Ectodermal cell (in vitro differentiated cells): ENCODE measurements at regions not wholly inside any gene's neighbourhood (a gene's known extent, or its start where the extent isn't known, plus 50 kb on each side); places are given as distances from the start of the nearest gene placed in this dataset.
"Not testable (repeated sequence)": the region's sequence is repeated elsewhere in the genome, so short reads cannot be mapped to it uniquely, and the experiment has no call there.

ENCODE experiments used
- H3K27ac ChIP-seq: 2 replicates; pipeline ENCODE4 v1.7.0; 2013; ENCODE audit warnings: mild to moderate bottlenecking, low read depth, low read length; ENCODE audit not compliant: insufficient read depth, poor library complexity, severe bottlenecking
- H3K27me3 ChIP-seq: 2 replicates; pipeline ENCODE4 v1.7.0; 2013; ENCODE audit warnings: mild to moderate bottlenecking, low read length; ENCODE audit not compliant: insufficient read depth, control insufficient read depth, poor library complexity, severe bottlenecking
- H3K36me3 ChIP-seq: one replicate; pipeline ENCODE4 v1.7.0; 2013; ENCODE audit warnings: low read length; ENCODE audit not compliant: control insufficient read depth, insufficient read depth
- H3K4me1 ChIP-seq: one replicate; pipeline ENCODE4 v1.7.0; 2013; ENCODE audit warnings: low read length; ENCODE audit not compliant: control insufficient read depth, insufficient read depth
- H3K4me3 ChIP-seq: 2 replicates; pipeline ENCODE4 v1.7.0; 2013; ENCODE audit warnings: low read depth, low read length, control low read depth; ENCODE audit not compliant: insufficient read depth
- H3K9me3 ChIP-seq: 2 replicates; pipeline ENCODE4 v1.7.0; 2013; ENCODE audit warnings: mild to moderate bottlenecking, low read length, moderate library complexity; ENCODE audit not compliant: control insufficient read depth
- WGBS, 2 experiments: methylation state at CpG; one replicate each; pipeline ENCODE4 v1.1.7; 2013; ENCODE audit warnings: missing lambda C conversion rate in 2 of 2; 5-methylcytosine and 5-hydroxymethylcytosine counted together

DNA sequence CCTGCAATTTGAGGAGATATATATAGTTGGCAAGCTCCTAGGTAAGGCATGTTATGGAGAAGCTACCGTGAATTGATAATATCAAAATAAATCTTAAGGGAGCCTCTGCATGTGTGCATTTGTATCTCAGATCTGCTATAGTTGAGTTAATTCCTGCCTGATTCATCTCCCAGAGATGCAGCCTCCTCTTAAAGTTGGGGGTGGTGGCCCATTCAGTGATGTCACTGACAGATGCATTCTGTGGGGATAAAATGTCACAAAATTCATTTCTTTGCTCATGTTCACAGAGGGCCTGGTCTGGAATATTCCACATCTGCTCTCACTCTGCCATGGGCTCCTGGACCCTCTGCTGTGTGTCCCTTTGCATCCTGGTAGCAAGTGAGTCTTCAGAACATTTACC lies 185.8 kb upstream of the PRSS1 start:
- no peak overlapping the region for H3K27ac ChIP-seq
- 92 to 100% methylated on average over 1 of the region's 1 CpG for WGBS, 2 experiments

DNA sequence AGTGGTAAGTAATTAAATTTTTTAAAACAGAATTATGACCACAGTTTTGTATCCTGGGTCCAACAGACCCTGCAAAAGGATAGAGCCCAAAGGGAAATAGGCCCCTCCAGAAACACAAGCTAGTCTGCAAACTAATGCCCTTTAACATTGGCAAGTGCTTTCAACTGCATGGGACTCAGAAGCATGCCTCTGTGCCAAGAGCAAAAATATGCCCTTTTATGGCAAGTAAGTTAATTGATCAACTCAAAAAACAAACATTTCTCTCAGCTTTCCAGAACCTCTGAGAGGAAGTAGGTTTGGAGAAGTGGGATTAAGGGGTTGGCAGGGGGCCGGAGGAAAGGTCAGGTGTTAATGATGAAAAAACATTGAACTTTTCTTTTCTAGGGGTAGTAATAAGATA lies 186.6 kb upstream of the PRSS1 start:
- Histone ChIP-seq H3K27ac (no peak overlapping the region), H3K4me1 (no peaks in the 10 kb centered on the region), H3K36me3 (no peaks in the 10 kb centered on the region), H3K27me3 (no peaks in the 10 kb centered on the region), H3K9me3 (no peaks in the 10 kb centered on the region), H3K4me3 (no peak overlapping the region)
- 71 to 88% methylated on average over 1 of the region's 1 CpG for WGBS, 2 experiments

More for the DNA sequence above, 185.8 kb upstream of the PRSS1 start:
- no peak overlapping the region for H3K4me3 ChIP-seq
- no peaks in the 10 kb centered on the region for H3K4me1 ChIP-seq
- no peaks in the 10 kb centered on the region for H3K27me3 ChIP-seq
- no peaks in the 10 kb centered on the region for H3K36me3 ChIP-seq
- no peaks in the 10 kb centered on the region for H3K9me3 ChIP-seq

DNA sequence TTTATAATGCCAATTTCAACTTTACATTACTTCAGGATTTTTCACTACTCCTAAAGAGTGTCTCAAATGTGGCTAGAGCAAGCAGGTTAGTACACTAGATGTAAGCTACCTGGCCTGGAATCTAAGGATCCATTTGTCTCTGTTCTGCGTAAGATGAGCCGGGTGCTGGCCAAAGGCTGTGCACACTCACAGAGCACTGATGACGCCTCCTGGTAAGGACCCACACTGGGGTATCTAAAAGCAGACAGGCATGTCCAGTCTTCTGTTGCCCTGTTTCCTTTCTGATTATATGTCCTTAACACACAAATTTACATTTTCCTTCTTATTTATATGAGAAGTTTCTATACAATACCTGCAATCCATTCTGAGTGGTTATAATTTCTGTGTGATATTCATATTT lies 187.9 kb upstream of the PRSS1 start:
- WGBS, 2 experiments = 93% methylated on average over 3 of the region's 3 CpGs
- not testable (repeated sequence) for H3K4me1 ChIP-seq, H3K27me3 ChIP-seq, H3K27ac ChIP-seq, H3K4me3 ChIP-seq, H3K36me3 ChIP-seq, H3K9me3 ChIP-seq

DNA sequence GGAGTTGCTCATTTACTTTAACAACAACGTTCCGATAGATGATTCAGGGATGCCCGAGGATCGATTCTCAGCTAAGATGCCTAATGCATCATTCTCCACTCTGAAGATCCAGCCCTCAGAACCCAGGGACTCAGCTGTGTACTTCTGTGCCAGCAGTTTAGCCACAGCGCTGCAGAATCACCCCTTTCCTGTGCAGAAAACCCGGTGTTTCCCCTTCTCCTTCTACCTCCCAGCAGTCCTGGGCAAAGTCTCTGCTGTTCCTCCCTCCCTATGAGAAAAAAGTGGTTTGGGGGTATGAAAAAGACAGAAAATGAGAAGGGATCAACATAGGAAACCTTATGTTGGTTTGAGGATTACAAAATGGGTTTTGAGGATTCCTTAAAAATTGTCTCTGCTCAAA lies 188.5 kb upstream of the PRSS1 start:
- not testable (repeated sequence) for H3K4me1 ChIP-seq, H3K4me3 ChIP-seq, H3K27me3 ChIP-seq, H3K27ac ChIP-seq, H3K9me3 ChIP-seq, H3K36me3 ChIP-seq
- WGBS, 2 experiments = 100% methylated on average over 2 of the region's 6 CpGs

DNA sequence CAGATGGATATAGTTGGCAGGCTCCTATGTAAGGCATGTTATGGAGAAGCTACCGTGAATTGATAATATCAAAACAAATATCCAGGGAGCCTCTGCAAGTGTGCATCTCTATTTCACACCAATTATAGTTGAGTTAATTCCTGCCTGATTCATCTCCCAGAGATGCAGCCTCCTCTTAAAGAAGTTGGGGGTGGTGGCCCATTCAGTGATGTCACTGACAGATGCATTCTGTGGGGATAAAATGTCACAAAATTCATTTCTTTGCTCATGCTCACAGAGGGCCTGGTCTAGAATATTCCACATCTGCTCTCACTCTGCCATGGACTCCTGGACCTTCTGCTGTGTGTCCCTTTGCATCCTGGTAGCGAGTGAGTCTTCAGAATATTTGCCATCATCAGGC lies 189.1 kb upstream of the PRSS1 start:
- Histone ChIP-seq H3K4me3 (no peak overlapping the region), H3K4me1 (no peaks in the 10 kb centered on the region), H3K9me3 (no peaks in the 10 kb centered on the region), H3K27ac (no peak overlapping the region), H3K36me3 (no peaks in the 10 kb centered on the region), H3K27me3 (no peaks in the 10 kb centered on the region)
- WGBS, 2 experiments = 95 to 100% methylated on average over 1 to 2 of the region's 2 CpGs

DNA sequence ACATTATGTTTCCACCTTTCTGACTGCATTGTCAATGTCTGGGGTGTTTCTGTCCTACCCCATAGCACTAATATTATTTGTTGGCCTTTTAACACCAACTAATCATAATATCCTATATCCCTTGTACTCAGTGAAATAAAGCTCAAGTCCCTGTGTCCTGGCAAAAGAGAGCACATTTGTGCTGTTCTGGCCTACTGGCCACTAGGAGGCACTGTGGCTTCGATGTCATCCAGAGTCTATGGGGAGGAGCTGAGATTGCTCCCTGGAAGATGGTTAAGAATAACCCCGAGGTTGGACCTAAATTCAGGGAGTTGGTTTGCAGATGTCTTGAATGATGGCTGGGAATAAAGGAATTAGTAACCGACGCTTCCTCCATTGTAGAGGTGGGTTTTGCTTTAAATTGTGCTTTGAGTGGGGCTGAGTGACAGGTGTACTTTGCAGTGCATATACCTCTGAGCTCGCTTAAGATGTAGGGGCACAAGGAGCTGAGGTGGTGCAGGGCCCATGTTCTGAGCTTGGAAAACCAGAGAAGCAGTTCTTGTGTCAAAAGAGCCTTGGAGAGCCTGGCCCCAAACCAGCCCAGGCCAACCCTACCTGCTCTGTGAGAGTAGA lies 191.2 kb upstream of the PRSS1 start:
- Histone ChIP-seq H3K4me3 (no peak overlapping the region), H3K9me3 (no peaks in the 10 kb centered on the region), H3K36me3 (no peaks in the 10 kb centered on the region), H3K27me3 (no peaks in the 10 kb centered on the region), H3K4me1 (no peaks in the 10 kb centered on the region), H3K27ac (no peak overlapping the region)
- WGBS, 2 experiments = 60 to 64% methylated on average over 5 of the region's 5 CpGs

DNA sequence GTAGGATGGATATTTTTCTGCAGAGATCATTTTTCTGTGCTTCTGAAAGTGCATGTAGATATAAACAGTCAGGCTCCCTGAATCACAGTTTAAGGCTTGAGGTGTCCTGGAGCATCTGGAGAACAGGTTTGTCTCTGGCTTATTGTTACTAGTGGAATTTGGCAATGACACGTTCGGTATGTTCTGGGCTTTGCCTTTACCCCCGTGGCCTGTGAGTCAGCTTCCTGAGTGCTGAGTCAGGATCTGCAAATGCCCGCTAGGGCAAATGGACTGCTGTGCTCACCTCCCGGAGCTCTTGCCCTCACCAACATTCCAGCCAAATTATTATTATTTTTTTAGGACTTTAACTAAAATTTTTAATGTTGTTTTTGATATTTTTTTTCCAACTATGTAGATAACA lies 192.5 kb upstream of the PRSS1 start:
- WGBS, 2 experiments = 32 to 46% methylated on average over 4 to 5 of the region's 5 CpGs
- Histone ChIP-seq H3K27me3 (no peaks in the 10 kb centered on the region), H3K36me3 (no peaks in the 10 kb centered on the region), H3K4me1 (no peaks in the 10 kb centered on the region), H3K27ac (no peak overlapping the region), H3K9me3 (no peaks in the 10 kb centered on the region), H3K4me3 (no peak overlapping the region)

DNA sequence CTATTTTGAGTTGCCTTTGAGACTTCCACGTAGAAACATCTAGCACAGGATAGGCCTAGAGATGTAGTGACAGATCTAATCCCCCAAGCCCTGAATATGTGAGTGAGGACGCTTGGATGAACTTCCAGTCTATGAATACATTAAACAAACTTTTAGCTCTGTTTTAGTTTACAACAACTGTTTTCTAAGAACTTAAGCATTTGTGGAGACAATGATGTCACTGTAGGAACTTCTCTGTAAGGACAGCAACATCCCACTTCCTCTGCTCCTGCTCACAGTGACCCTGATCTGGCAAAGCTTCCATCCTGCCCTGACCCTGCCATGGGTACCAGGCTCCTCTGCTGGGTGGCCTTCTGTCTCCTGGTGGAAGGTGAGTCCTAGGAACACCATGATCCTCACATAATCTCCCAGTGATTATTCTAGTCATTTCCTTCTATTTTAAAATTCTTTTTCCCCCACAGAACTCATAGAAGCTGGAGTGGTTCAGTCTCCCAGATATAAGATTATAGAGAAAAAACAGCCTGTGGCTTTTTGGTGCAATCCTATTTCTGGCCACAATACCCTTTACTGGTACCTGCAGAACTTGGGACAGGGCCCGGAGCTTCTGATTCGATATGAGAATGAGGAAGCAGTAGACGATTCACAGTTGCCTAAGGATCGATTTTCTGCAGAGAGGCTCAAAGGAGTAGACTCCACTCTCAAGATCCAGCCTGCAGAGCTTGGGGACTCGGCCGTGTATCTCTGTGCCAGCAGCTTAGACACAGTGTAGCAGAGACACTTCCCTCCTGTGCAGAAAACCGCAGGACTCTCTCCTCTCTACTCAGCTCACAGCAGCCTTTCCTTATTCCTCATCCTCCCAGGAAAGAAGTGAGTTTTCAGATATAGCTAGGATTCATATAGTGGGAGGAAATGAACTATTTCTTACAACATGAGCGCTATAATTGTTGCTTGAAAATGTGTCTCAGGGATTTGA lies 194.4 kb upstream of the PRSS1 start:
- H3K4me1 ChIP-seq = no peaks in the 10 kb centered on the region
- 83 to 92% methylated on average over 10 of the region's 10 CpGs for WGBS, 2 experiments
- no peak overlapping the region for H3K27ac ChIP-seq
- H3K4me3 ChIP-seq = no peak overlapping the region
- H3K36me3 ChIP-seq = no peaks in the 10 kb centered on the region
- H3K9me3 ChIP-seq = no peaks in the 10 kb centered on the region
- H3K27me3 ChIP-seq = no peaks in the 10 kb centered on the region

DNA sequence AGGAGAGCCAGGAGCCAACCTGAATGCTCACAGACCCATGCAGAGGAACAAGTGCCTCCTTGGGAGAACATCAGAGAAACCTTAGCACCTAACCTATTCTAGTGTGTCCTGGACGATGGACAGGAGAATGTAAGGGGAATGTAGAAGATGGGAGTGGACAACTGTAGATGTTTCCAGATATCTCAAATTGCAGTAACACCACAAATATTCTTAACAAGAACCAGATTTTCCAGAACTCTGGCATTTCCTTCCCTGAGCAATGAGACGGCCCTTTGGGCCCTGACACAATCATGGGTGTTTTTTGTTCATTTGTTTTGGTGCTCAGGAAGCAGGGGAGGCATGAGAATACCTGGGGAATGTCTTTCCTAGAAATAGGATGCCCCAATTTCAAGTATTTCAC lies 196.1 kb upstream of the PRSS1 start:
- no peaks in the 10 kb centered on the region for H3K4me1 ChIP-seq
- WGBS, 2 experiments = 94 to 98% methylated on average over 1 to 2 of the region's 2 CpGs
- H3K36me3 ChIP-seq = no peaks in the 10 kb centered on the region
- H3K27me3 ChIP-seq = no peaks in the 10 kb centered on the region
- H3K27ac ChIP-seq = no peak overlapping the region
- H3K9me3 ChIP-seq = no peaks in the 10 kb centered on the region
- H3K4me3 ChIP-seq = no peak overlapping the region

DNA sequence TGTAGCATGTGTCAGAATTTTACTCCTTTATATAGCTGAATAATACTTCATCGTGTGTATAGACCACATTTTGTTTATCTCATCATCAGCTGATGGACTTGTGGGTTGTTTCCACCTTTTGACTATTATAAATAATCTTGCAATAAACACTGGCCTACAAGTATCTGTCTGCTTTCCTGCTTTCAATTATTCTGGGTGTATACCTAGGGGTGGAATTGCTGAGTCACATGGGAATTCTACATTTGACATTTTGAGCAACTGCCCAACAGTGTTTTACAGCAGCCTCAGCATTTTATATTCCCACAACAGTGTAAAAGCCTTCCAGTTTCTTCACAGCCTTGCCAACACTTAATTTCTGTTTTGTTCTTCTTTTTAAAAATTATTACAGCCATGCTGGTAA lies 200.3 kb upstream of the PRSS1 start:
- Histone ChIP-seq H3K4me1 (no peaks in the 10 kb centered on the region), H3K9me3 (no peaks in the 10 kb centered on the region), H3K27me3 (no peaks in the 10 kb centered on the region), H3K4me3 (no peak overlapping the region), H3K36me3 (no peaks in the 10 kb centered on the region), H3K27ac (no peak overlapping the region)
- 93% methylated on average over 1 of the region's 1 CpG; no CpG with 5 or more reads in 1 of the 2 experiments for WGBS, 2 experiments
